GM21423 (cell line): ENCODE measurements at regions not wholly inside any gene's neighbourhood (a gene's known extent, or its start where the extent isn't known, plus 50 kb on each side); places are given as distances from the start of the nearest gene placed in this dataset.

Experiments
- ATAC-seq: cut with Tn5 transposase; IDR thresholded peaks from one replicate; pipeline ENCODE4 v1.9.1; 2021; ENCODE audit warnings: mild to moderate bottlenecking, moderate library complexity; ENCODE audit not compliant: unreplicated experiment

GRCh38 chr2:42108852-42109251, 60.3 kb upstream of the EML4 start:
- ATAC-seq = no peak

- ATAC-seq = no peak
Observed at GRCh38 chr2:42109959-42110640, 59.1 kb upstream of the EML4 start.

- ATAC-seq = no peak
Observed at GRCh38 chr2:42110641-42111322, 58.4 kb upstream of the EML4 start.

- no peak for ATAC-seq
Observed at GRCh38 chr2:42112418-42112817, 56.7 kb upstream of the EML4 start.

GRCh38 chr2:42113452-42113851, 55.7 kb upstream of the EML4 start:
- no peak for ATAC-seq

GRCh38 chr2:42114091-42114490, 55.1 kb upstream of the EML4 start:
- ATAC-seq = no peak

GRCh38 chr2:42115588-42115987, 53.6 kb upstream of the EML4 start:
- ATAC-seq = no peak

GRCh38 chr2:42116195-42117181, 52.7 kb upstream of the EML4 start:
- ATAC-seq = no peak

- ATAC-seq = no peak
Observed at GRCh38 chr2:42117182-42117579, 52.0 kb upstream of the EML4 start.

GRCh38 chr2:42117923-42118753, 51.0 kb upstream of the EML4 start:
- ATAC-seq = peak; percentile 92

- no peak for ATAC-seq
Observed at GRCh38 chr2:42118754-42119569, 50.2 kb upstream of the EML4 start.
